ENCODE measurements at regions not wholly inside any gene's neighbourhood (a gene's known extent, or its start where the extent isn't known, plus 50 kb on each side); places are given as distances from the start of the nearest gene placed in this dataset.

DNA sequence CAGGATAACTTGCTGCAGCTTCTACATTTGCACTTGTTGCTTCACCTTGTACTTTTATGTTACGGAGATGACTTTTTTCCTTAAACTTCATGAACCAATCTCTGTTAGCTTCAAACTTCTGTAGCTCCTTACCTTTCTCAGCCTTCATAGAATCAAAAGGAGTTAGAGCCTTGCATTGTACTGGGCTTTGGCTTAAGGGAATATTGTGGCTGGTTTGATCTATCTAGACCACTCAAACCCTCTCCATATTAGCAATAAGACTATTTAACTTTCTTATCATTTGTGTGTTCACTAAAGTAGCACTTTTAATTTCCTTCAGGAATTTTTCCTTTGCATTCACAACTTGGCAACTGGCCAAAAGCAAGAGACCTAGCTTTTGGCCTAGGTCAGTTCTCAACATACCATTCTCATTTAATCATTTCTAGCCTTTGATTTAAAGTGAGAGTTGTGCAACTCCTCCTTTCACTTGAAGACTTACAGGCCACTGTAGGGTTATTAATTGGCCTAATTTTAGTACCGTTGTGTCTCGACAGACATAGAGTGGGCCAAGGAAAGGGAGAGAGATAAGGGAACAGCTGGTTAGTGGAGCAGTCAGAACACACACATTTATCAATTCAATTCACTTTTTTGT lies 63.7 kb downstream of the SHOC1 start:
- ATAC-seq (peak in 1 of 4 donors; percentile 47), FAIRE-seq (no peak)

DNA sequence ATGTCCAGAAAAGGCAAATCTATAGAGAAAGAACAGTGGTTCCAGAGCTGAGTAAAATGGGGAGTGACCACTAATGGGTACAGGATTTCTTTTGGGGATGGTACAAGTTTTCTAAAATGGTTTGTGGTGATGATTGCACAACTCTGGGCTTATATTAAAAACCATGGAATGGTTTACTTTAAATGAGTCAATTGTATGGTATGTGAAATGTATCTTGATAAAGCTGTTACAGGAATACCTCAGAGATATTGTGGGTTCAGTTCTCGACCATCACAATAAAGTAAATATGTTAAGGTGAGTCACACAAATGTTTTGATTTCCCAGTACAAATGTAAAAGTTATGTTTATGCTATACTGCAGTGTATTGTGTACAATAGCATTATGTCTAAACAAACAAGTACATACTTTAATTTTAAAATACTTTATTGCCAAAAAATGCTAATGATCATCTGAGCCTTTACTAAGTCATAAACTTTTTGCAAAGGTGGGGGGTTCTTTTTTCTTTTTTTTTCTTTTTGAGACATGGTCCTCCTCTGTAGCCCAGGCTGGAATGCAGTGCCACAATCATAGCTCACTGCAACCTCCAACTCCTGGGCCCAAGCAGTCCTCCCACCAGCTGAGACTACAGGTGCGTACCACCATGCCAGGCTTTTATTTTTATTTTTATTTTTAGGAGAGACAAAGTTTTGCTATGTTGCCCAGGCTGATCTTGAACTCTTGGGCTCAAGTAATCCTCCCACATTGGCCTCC lies 65.9 kb downstream of the SHOC1 start:
- Histone ChIP-seq H3K4me3 (no peak overlapping the region), H3K27me3 (no peaks in the 10 kb centered on the region), H3K36me3 (no peaks in the 10 kb centered on the region), H3K27ac (no peak overlapping the region), H3K4me1 (no peaks in the 10 kb centered on the region), H3K9me3 (no peaks in the 10 kb centered on the region)
- ATAC-seq (peak in 1 of 4 donors; percentile 56), FAIRE-seq (no peak), DNase-seq (no peak)
- TF ChIP-seq, protein P1, sequence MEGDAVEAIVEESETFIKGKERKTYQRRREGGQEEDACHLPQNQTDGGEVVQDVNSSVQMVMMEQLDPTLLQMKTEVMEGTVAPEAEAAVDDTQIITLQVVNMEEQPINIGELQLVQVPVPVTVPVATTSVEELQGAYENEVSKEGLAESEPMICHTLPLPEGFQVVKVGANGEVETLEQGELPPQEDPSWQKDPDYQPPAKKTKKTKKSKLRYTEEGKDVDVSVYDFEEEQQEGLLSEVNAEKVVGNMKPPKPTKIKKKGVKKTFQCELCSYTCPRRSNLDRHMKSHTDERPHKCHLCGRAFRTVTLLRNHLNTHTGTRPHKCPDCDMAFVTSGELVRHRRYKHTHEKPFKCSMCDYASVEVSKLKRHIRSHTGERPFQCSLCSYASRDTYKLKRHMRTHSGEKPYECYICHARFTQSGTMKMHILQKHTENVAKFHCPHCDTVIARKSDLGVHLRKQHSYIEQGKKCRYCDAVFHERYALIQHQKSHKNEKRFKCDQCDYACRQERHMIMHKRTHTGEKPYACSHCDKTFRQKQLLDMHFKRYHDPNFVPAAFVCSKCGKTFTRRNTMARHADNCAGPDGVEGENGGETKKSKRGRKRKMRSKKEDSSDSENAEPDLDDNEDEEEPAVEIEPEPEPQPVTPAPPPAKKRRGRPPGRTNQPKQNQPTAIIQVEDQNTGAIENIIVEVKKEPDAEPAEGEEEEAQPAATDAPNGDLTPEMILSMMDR (IDR thresholded peaks at IDR 0.05) = no peak
- intact Hi-C loops (cut with DNase I) = no loop called here
- 76 to 79% methylated on average over 2 of the region's 2 CpGs for WGBS, 2 donors

More for the DNA sequence above, 63.7 kb downstream of the SHOC1 start:
- intact Hi-C loops (cut with DNase I) = no loop called here
- Histone ChIP-seq H3K27me3 (no peaks in the 10 kb centered on the region), H3K9me3 (no peaks in the 10 kb centered on the region), H3K4me3 (no peak overlapping the region), H3K36me3 (no peaks in the 10 kb centered on the region), H3K4me1 (no peaks in the 10 kb centered on the region), H3K27ac (no peak overlapping the region)
- TF ChIP-seq, protein P1 (IDR thresholded peaks at IDR 0.05) = no peak
- WGBS, 2 donors = 62 to 67% methylated on average over 3 of the region's 3 CpGs
- no peak for DNase-seq

DNA sequence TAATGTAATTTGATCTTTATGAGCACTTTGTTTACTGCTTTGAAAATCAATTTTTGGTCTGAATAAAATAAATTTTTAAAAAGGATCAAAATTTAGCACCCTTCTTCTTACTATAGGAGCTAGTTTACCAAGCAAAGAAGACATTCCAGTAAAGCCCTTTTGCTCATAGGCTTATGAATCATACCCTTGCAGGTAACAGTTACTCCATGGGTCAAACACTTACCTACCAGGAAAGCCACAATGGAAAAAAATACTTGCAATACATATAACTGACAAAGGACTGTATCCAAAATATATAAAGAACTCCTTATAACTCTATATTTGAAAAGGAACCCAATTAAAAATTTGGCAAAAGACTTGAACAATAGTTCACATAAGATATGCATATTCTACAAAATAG lies 66.6 kb downstream of the SHOC1 start:
- no peaks in the 10 kb centered on the region for H3K27me3 ChIP-seq
- ATAC-seq = peak in 1 of 4 donors; percentile 26
- no peak for FAIRE-seq

DNA sequence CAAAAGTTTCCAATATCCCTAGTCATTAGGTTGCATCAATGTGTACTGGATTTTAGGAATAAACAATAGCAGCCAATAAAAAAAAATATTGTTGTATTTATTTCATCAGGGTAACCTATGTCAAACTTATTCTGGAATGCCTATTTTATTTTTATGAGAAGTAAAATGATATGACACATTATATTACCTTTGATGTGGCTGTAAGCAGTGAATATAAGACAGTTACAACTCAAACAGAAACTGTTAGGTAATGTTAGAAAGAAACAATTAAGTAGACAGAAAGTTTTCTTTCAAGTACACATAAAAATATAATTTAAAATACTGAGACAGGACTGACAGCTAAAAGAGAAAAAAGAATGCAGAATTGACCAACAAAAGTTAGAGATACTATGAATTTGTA lies 65.5 kb downstream of the GNG10 start:
- Histone ChIP-seq H3K27ac (no peak overlapping the region), H3K4me1 (no peaks in the 10 kb centered on the region), H3K27me3 (no peaks in the 10 kb centered on the region), H3K9me3 (no peaks in the 10 kb centered on the region), H3K4me3 (no peak overlapping the region), H3K36me3 (no peaks in the 10 kb centered on the region)
- DNase-seq (no peak), FAIRE-seq (no peak), ATAC-seq (no peak)
- TF ChIP-seq, protein P1 (IDR thresholded peaks at IDR 0.05) = no peak
- intact Hi-C loops (cut with DNase I) = no loop called here

More for the DNA sequence above, 66.6 kb downstream of the SHOC1 start:
- Histone ChIP-seq H3K27ac (no peak overlapping the region), H3K4me1 (no peaks in the 10 kb centered on the region), H3K4me3 (no peak overlapping the region), H3K9me3 (no peaks in the 10 kb centered on the region), H3K36me3 (no peaks in the 10 kb centered on the region)
- no peak for DNase-seq
- TF ChIP-seq, protein P1 (IDR thresholded peaks at IDR 0.05) = no peak
- intact Hi-C loops (cut with DNase I) = no loop called here

DNA sequence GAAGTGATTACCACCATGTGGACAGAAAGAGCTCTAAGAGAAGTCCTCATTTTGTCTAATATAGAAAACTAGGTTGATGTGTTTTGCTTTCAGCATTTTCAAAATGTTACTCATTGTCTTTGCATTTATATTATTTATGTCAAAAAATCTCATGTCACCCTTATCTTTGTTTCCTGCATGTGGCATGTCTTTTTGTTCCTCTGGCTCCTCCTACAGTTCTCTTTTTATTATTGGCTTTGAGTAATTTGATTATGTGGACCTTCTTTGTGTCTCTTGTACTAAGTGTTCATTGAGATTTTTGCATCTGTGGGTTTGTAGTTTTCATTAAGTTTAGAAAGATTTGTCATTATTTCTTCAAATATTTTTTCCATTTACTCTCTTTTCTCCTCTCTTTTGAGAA lies 58.8 kb downstream of the GNG10 start:
- intact Hi-C loops (cut with DNase I) = no loop called here
- no peak for ATAC-seq
- H3K9me3 ChIP-seq = no peaks in the 10 kb centered on the region
- no peak for DNase-seq
- no peaks in the 10 kb centered on the region for H3K27me3 ChIP-seq
- peaks cover 0 to 9% (median 3%) of the 10 kb centered on the region in 3 donors for H3K4me1 ChIP-seq
- TF ChIP-seq, protein P1 (IDR thresholded peaks at IDR 0.05) = no peak
- FAIRE-seq = no peak
- H3K27ac ChIP-seq = no peak overlapping the region
- H3K36me3 ChIP-seq = no peaks in the 10 kb centered on the region
- no peak overlapping the region for H3K4me3 ChIP-seq
